Nephron progenitor cell (in vitro differentiated cells): ENCODE measurements at regions not wholly inside any gene's neighbourhood (a gene's known extent, or its start where the extent isn't known, plus 50 kb on each side); places are given as distances from the start of the nearest gene placed in this dataset.

Experiments used
- DNase-seq: peaks from one replicate; pipeline ENCODE4 v3.0.0; 2021
- H3K27ac Mint-ChIP-seq: 2 replicates; pipeline ENCODE4 v1.8.0; 2021; ENCODE audit warnings: mild to moderate bottlenecking, moderate library complexity, mixed read lengths
- H3K27me3 Mint-ChIP-seq: 2 replicates; pipeline ENCODE4 v1.8.0; 2021; ENCODE audit warnings: mild to moderate bottlenecking, low read depth, mixed read lengths; ENCODE audit not compliant: poor library complexity
- H3K36me3 Mint-ChIP-seq: 2 replicates; pipeline ENCODE4 v1.8.0; 2021; ENCODE audit warnings: low read depth, mixed read lengths
- H3K4me1 Mint-ChIP-seq: 2 replicates; pipeline ENCODE4 v1.8.0; 2021; ENCODE audit warnings: mixed read lengths
- H3K4me3 Mint-ChIP-seq: 2 replicates; pipeline ENCODE4 v1.8.0; 2021; ENCODE audit warnings: mild to moderate bottlenecking, moderate library complexity, mixed read lengths
- H3K9me3 Mint-ChIP-seq: 2 replicates; pipeline ENCODE4 v1.8.0; 2021; ENCODE audit warnings: mild to moderate bottlenecking, moderate library complexity, mixed read lengths
- CTCF ChIP-seq: fragments of 200-600 bp; sonication (generic); IDR thresholded peaks from 2 replicates; pipeline ENCODE4 v1.5.0; 2021; ENCODE audit warnings: antibody characterized with exemption

DNA sequence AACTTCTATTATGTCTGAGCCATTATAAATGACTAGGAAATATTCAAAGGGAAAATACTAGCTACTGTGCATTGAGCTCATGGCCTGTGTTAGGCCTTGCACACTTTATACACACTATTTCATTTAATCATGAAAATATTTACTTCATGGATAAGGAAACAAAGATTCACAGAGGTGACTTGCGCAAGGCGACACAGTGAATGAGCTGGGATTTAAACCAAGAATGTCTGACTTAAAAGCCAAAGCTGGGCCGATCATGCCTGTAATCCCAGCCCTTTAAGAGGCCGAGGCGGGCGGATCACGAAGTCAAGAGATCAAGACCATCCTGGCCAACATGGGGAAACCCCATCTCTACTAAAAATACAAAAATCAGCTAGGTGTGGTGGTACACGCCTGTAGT lies 231.5 kb downstream of the MIAT start:
- DNase-seq = no peak
- peaks cover 85% of the 10 kb centered on the region for H3K27me3 Mint-ChIP-seq
- no peaks in the 10 kb centered on the region for H3K36me3 Mint-ChIP-seq
- no peaks in the 10 kb centered on the region for H3K9me3 Mint-ChIP-seq
- H3K4me1 Mint-ChIP-seq = peaks cover 33% of the 10 kb centered on the region
- no peak overlapping the region for H3K27ac Mint-ChIP-seq
- no peak for TF ChIP-seq CTCF
- H3K4me3 Mint-ChIP-seq = no peak overlapping the region

GRCh38 chr22:26889802-26890201 lies 232.4 kb downstream of the MIAT start:
- Mint-ChIP-seq H3K9me3 (peaks cover 5% of the 10 kb centered on the region), H3K4me1 (peaks cover 40% of the 10 kb centered on the region), H3K27me3 (peaks cover 88% of the 10 kb centered on the region), H3K27ac (no peak overlapping the region), H3K4me3 (no peak overlapping the region), H3K36me3 (no peaks in the 10 kb centered on the region)
- no peak for DNase-seq
- no peak for TF ChIP-seq CTCF

DNA sequence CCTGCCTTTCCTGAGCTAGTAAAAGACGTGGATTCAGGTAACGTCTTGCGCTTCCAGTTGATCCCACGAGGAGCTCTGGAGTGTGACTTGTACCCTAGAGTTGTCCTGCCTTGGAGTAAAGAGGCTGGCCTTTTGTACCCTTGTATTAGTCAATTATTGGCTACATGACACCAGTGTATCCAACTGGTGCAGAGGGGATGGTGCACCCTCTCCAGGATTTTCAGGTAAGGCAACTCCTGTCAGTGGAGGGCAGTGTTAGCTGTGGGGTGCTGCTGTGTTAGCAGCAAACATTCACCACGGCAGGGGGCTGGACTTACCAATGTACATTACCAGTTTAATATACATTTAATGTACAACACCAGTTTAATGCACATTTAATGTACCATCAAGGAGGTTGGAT lies 233.5 kb downstream of the MIAT start:
- H3K4me1 Mint-ChIP-seq = peaks cover 43% of the 10 kb centered on the region
- H3K27ac Mint-ChIP-seq = peak overlapping the region; percentile 47
- peaks cover 94% of the 10 kb centered on the region for H3K27me3 Mint-ChIP-seq
- no peak overlapping the region for H3K4me3 Mint-ChIP-seq
- peaks cover 5% of the 10 kb centered on the region for H3K9me3 Mint-ChIP-seq
- TF ChIP-seq CTCF = no peak
- DNase-seq = no peak
- no peaks in the 10 kb centered on the region for H3K36me3 Mint-ChIP-seq

GRCh38 chr22:26891429-26891828 lies 234.0 kb downstream of the MIAT start:
- Mint-ChIP-seq H3K4me3 (no peak overlapping the region), H3K27me3 (peaks cover 96% of the 10 kb centered on the region), H3K27ac (peak overlapping the region; percentile 47), H3K4me1 (peaks cover 43% of the 10 kb centered on the region), H3K9me3 (peaks cover 5% of the 10 kb centered on the region), H3K36me3 (no peaks in the 10 kb centered on the region)
- no peak for TF ChIP-seq CTCF
- no peak for DNase-seq

DNA sequence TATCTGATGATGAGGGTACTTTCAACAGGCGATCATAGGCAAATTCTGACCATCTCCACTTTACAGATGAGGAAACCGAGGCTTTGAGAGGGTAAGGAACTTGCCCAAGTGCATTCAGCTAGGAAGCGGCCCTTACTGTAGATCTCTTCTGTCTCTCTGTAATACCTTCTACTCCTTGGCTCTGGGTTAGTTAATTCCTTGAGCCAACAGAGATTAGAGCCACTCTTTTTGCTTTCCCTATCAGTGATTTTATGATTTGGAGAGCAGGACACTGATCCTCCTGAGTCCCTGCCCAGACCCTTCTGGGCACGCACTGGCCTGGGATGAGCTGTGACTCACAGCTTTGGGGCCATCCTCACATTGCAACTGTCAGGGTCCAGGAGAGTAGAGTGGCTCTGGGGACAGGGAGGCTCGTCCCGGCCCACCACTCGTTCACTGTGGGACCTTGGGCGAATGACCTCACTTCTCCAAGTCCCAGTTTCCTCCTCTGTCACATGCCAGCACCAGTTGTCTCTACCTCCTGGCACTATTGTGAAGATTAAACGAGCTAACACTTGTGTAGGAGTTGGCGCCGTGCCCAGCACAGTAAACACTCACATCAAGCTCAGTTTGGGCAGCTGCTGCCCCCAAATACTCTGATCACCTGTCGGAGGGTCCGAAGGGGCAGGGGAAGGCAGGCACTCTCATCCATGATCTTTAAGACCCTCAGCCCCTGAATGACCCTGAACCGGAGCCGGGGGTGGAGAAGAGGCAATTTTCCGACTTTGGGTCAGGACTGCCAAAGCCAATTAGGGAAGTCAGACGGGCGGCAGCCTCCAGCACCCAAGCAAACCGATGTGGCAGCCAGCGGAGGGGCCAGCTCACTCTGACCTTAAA lies 235.0 kb downstream of the MIAT start:
- Mint-ChIP-seq H3K27me3 (peaks cover 94% of the 10 kb centered on the region), H3K36me3 (no peaks in the 10 kb centered on the region), H3K4me1 (peaks cover 40% of the 10 kb centered on the region), H3K4me3 (no peak overlapping the region), H3K9me3 (peaks cover 5% of the 10 kb centered on the region), H3K27ac (no peak overlapping the region)
- no peak for TF ChIP-seq CTCF
- no peak for DNase-seq
